Naive B cell (primary cell): ENCODE measurements at regions not wholly inside any gene's neighbourhood (a gene's known extent, or its start where the extent isn't known, plus 50 kb on each side); places are given as distances from the start of the nearest gene placed in this dataset.

Experiments
- ATAC-seq, 2 donors: fragments of 150-1000 bp; cut with Tn5 transposase; 2 replicates each; pipeline ENCODE4 v1.10.0; 2021; ENCODE audit warnings: low read depth in 2 of 2, mild to moderate bottlenecking in 2 of 2, moderate library complexity in 2 of 2
- DNase-seq: peaks from one replicate; pipeline ENCODE4 v3.0.0; 2022
- H3K27ac Mint-ChIP-seq, 6 donors: one replicate each; pipeline ENCODE4 v1.8.0; 2020 to 2022; ENCODE audit warnings: mild to moderate bottlenecking in 6 of 6, mixed read lengths in 6 of 6, moderate library complexity in 5 of 6, inconsistent platforms in 2 of 6
- H3K27me3 Mint-ChIP-seq, 3 donors: one replicate each; pipeline ENCODE4 v1.8.0; 2021 to 2022; ENCODE audit warnings: mixed read lengths in 3 of 3, mild to moderate bottlenecking in 1 of 3
- H3K36me3 Mint-ChIP-seq, 2 donors: one replicate each; pipeline ENCODE4 v1.8.0; 2020 to 2022; ENCODE audit warnings: mixed read lengths in 2 of 2, inconsistent platforms in 1 of 2, mild to moderate bottlenecking in 1 of 2
- H3K4me1 Mint-ChIP-seq, 3 donors: one replicate each; pipeline ENCODE4 v1.8.0; 2020 to 2022; ENCODE audit warnings: mixed read lengths in 3 of 3, inconsistent platforms in 1 of 3, mild to moderate bottlenecking in 1 of 3, moderate library complexity in 1 of 3
- H3K4me3 Mint-ChIP-seq, 8 donors: one replicate each; pipeline ENCODE4 v1.8.0; 2020 to 2022; ENCODE audit warnings: mild to moderate bottlenecking in 8 of 8, mixed read lengths in 8 of 8, moderate library complexity in 8 of 8, inconsistent platforms in 2 of 8
- H3K9me3 Mint-ChIP-seq, 7 donors: one replicate each; pipeline ENCODE4 v1.8.0; 2020 to 2022; ENCODE audit warnings: mixed read lengths in 7 of 7, mild to moderate bottlenecking in 5 of 7, inconsistent platforms in 2 of 7, moderate library complexity in 1 of 7

- ATAC-seq (no peak), DNase-seq (no peak)
- Mint-ChIP-seq H3K27ac (no peak overlapping the region), H3K36me3 (no peaks in the 10 kb centered on the region), H3K4me1 (no peaks in the 10 kb centered on the region), H3K27me3 (peaks cover 0 to 5% (median 0%) of the 10 kb centered on the region in 3 donors), H3K4me3 (no peak overlapping the region), H3K9me3 (peaks cover 0 to 8% (median 1%) of the 10 kb centered on the region in 7 donors)
Measured at GRCh38 chr3:144097163-144097562, 125.5 kb downstream of the DIPK2A start.

- H3K4me1 Mint-ChIP-seq, result no peaks in the 10 kb centered on the region
- H3K4me3 Mint-ChIP-seq, result no peak overlapping the region
- no peak overlapping the region for H3K27ac Mint-ChIP-seq
- ATAC-seq (no peak), DNase-seq (no peak)
- H3K27me3 Mint-ChIP-seq, result peaks cover 0 to 5% (median 0%) of the 10 kb centered on the region in 3 donors
- peaks cover 0 to 8% (median 1%) of the 10 kb centered on the region in 7 donors for H3K9me3 Mint-ChIP-seq
- no peaks in the 10 kb centered on the region for H3K36me3 Mint-ChIP-seq
Measured at GRCh38 chr3:144098691-144099090, 127.1 kb downstream of the DIPK2A start.

- no peaks in the 10 kb centered on the region for H3K36me3 Mint-ChIP-seq
Measured at GRCh38 chr3:144102421-144102820, 130.8 kb downstream of the DIPK2A start.

GRCh38 chr3:144104186-144104585, 132.6 kb downstream of the DIPK2A start:
- H3K36me3 Mint-ChIP-seq, result no peaks in the 10 kb centered on the region
- H3K27me3 Mint-ChIP-seq, result peaks cover 0 to 8% (median 0%) of the 10 kb centered on the region in 3 donors
- peaks cover 0 to 7% (median 1%) of the 10 kb centered on the region in 7 donors for H3K9me3 Mint-ChIP-seq

More at GRCh38 chr3:144102421-144102820, 130.8 kb downstream of the DIPK2A start:
- Mint-ChIP-seq H3K27ac (no peak overlapping the region), H3K27me3 (peaks cover 0 to 8% (median 0%) of the 10 kb centered on the region in 3 donors), H3K4me3 (no peak overlapping the region), H3K4me1 (no peaks in the 10 kb centered on the region), H3K9me3 (peaks cover 0 to 8% (median 1%) of the 10 kb centered on the region in 7 donors)
- no peak for ATAC-seq
- no peak for DNase-seq

GRCh38 chr3:144104679-144105078, 133.1 kb downstream of the DIPK2A start:
- Mint-ChIP-seq H3K4me1 (no peaks in the 10 kb centered on the region), H3K27me3 (peaks cover 0 to 8% (median 0%) of the 10 kb centered on the region in 3 donors), H3K27ac (no peak overlapping the region), H3K9me3 (peaks cover 0 to 4% (median 1%) of the 10 kb centered on the region in 7 donors), H3K36me3 (no peaks in the 10 kb centered on the region), H3K4me3 (no peak overlapping the region)
- ATAC-seq (no peak), DNase-seq (no peak)

More at GRCh38 chr3:144104186-144104585, 132.6 kb downstream of the DIPK2A start:
- no peak overlapping the region for H3K27ac Mint-ChIP-seq
- DNase-seq (no peak), ATAC-seq (no peak)
- no peaks in the 10 kb centered on the region for H3K4me1 Mint-ChIP-seq
- no peak overlapping the region for H3K4me3 Mint-ChIP-seq

GRCh38 chr3:144105542-144105941, 133.9 kb downstream of the DIPK2A start:
- Mint-ChIP-seq H3K27ac (no peak overlapping the region), H3K9me3 (peaks cover 0 to 3% (median 0%) of the 10 kb centered on the region in 7 donors), H3K4me1 (no peaks in the 10 kb centered on the region), H3K27me3 (peaks cover 0 to 8% (median 0%) of the 10 kb centered on the region in 3 donors), H3K36me3 (no peaks in the 10 kb centered on the region), H3K4me3 (no peak overlapping the region)
- DNase-seq (no peak), ATAC-seq (no peak)

- H3K9me3 Mint-ChIP-seq, result no peaks in the 10 kb centered on the region
Measured at GRCh38 chr3:144106970-144107369, 135.3 kb downstream of the DIPK2A start.

GRCh38 chr3:144107923-144108322, 136.3 kb downstream of the DIPK2A start:
- Mint-ChIP-seq H3K27ac (no peak overlapping the region), H3K27me3 (peaks cover 0 to 8% (median 4%) of the 10 kb centered on the region in 3 donors), H3K9me3 (no peaks in the 10 kb centered on the region), H3K4me3 (no peak overlapping the region), H3K4me1 (no peaks in the 10 kb centered on the region), H3K36me3 (no peaks in the 10 kb centered on the region)
- ATAC-seq (no peak), DNase-seq (no peak)

More at GRCh38 chr3:144106970-144107369, 135.3 kb downstream of the DIPK2A start:
- H3K27me3 Mint-ChIP-seq, result peaks cover 0 to 4% (median 0%) of the 10 kb centered on the region in 3 donors
- DNase-seq (no peak), ATAC-seq (no peak)
- no peak overlapping the region for H3K27ac Mint-ChIP-seq
- H3K4me3 Mint-ChIP-seq, result no peak overlapping the region
- H3K36me3 Mint-ChIP-seq, result no peaks in the 10 kb centered on the region
- H3K4me1 Mint-ChIP-seq, result no peaks in the 10 kb centered on the region

- Mint-ChIP-seq H3K27me3 (peaks cover 0 to 14% (median 4%) of the 10 kb centered on the region in 3 donors), H3K4me3 (no peak overlapping the region), H3K27ac (peak overlapping the region in 1 of 6 donors; percentile 46), H3K9me3 (no peaks in the 10 kb centered on the region), H3K36me3 (no peaks in the 10 kb centered on the region), H3K4me1 (no peaks in the 10 kb centered on the region)
- ATAC-seq, result peak; percentile 43 to 55
- DNase-seq, result no peak
Measured at GRCh38 chr3:144109944-144110343, 138.3 kb downstream of the DIPK2A start.

- no peak overlapping the region for H3K4me3 Mint-ChIP-seq
- DNase-seq, result no peak
- no peaks in the 10 kb centered on the region for H3K4me1 Mint-ChIP-seq
- no peaks in the 10 kb centered on the region for H3K9me3 Mint-ChIP-seq
- no peaks in the 10 kb centered on the region for H3K36me3 Mint-ChIP-seq
- H3K27me3 Mint-ChIP-seq, result peaks cover 2 to 23% (median 4%) of the 10 kb centered on the region in 3 donors
- ATAC-seq, result no peak
- no peak overlapping the region for H3K27ac Mint-ChIP-seq
Measured at GRCh38 chr3:144112036-144112435, 140.4 kb downstream of the DIPK2A start.

- Mint-ChIP-seq H3K4me1 (no peaks in the 10 kb centered on the region), H3K36me3 (no peaks in the 10 kb centered on the region), H3K27ac (no peak overlapping the region), H3K27me3 (peaks cover 0 to 23% (median 4%) of the 10 kb centered on the region in 3 donors), H3K9me3 (no peaks in the 10 kb centered on the region), H3K4me3 (no peak overlapping the region)
- DNase-seq (no peak), ATAC-seq (no peak)
Measured at GRCh38 chr3:144112437-144112836, 140.8 kb downstream of the DIPK2A start.

- Mint-ChIP-seq H3K36me3 (no peaks in the 10 kb centered on the region), H3K27me3 (peaks cover 0 to 23% (median 4%) of the 10 kb centered on the region in 3 donors), H3K9me3 (peaks cover 0 to 5% (median 0%) of the 10 kb centered on the region in 7 donors), H3K4me3 (no peak overlapping the region), H3K4me1 (no peaks in the 10 kb centered on the region), H3K27ac (no peak overlapping the region)
- DNase-seq (no peak), ATAC-seq (no peak)
Measured at GRCh38 chr3:144114767-144115166, 143.1 kb downstream of the DIPK2A start.

- ATAC-seq (no peak), DNase-seq (no peak)
- no peak overlapping the region for H3K27ac Mint-ChIP-seq
- H3K9me3 Mint-ChIP-seq, result peaks cover 0 to 5% (median 0%) of the 10 kb centered on the region in 7 donors
- no peaks in the 10 kb centered on the region for H3K4me1 Mint-ChIP-seq
- H3K4me3 Mint-ChIP-seq, result no peak overlapping the region
- H3K36me3 Mint-ChIP-seq, result no peaks in the 10 kb centered on the region
- H3K27me3 Mint-ChIP-seq, result peaks cover 0 to 9% (median 9%) of the 10 kb centered on the region in 3 donors
Measured at GRCh38 chr3:144119633-144120032, 148.0 kb downstream of the DIPK2A start.

GRCh38 chr3:144121661-144122060, 150.0 kb downstream of the DIPK2A start:
- peaks cover 0 to 4% of the 10 kb centered on the region in 2 donors for H3K36me3 Mint-ChIP-seq
- peaks cover 0 to 10% (median under 1%) of the 10 kb centered on the region in 3 donors for H3K27me3 Mint-ChIP-seq
- DNase-seq, result no peak
- H3K9me3 Mint-ChIP-seq, result peaks cover 0 to 15% (median 4%) of the 10 kb centered on the region in 7 donors
- H3K4me3 Mint-ChIP-seq, result no peak overlapping the region
- no peak for ATAC-seq
- no peak overlapping the region for H3K27ac Mint-ChIP-seq
- H3K4me1 Mint-ChIP-seq, result no peaks in the 10 kb centered on the region
